Activated B cell treated with CpG ODN at 0.5 μM for 24 hours (primary cell): ENCODE measurements at regions not wholly inside any gene's neighbourhood (a gene's known extent, or its start where the extent isn't known, plus 50 kb on each side); places are given as distances from the start of the nearest gene placed in this dataset.

ENCODE experiments used
- ATAC-seq: fragments of 200-7000 bp; cut with Tn5 transposase; one replicate; pipeline ENCODE4 v1.10.0; 2021; ENCODE audit warnings: low read depth, mild to moderate bottlenecking, moderate library complexity
- CTCF ChIA-PET: fragments of 350-600 bp; sonication (Branson Sonifier 250); formaldehyde crosslinking; loops from one replicate; lab custom pipeline; 2021; ENCODE audit warnings: antibody characterized with exemption; lab: Charles Lee
- POLR2A ChIA-PET: fragments of 350-600 bp; sonication (Branson Sonifier 250); formaldehyde crosslinking; loops from one replicate; lab custom pipeline; 2021; ENCODE audit warnings: antibody characterized with exemption; lab: Charles Lee
- DNase-seq: peaks from one replicate; pipeline ENCODE4 v3.0.0; 2022
- H3K27ac Mint-ChIP-seq: one replicate; pipeline ENCODE4 v1.8.0; 2020; ENCODE audit warnings: mixed read lengths
- H3K27me3 Mint-ChIP-seq: one replicate; pipeline ENCODE4 v1.8.0; 2021; ENCODE audit warnings: mixed read lengths
- H3K36me3 Mint-ChIP-seq: one replicate; pipeline ENCODE4 v1.8.0; 2021; ENCODE audit warnings: low read depth, mixed read lengths
- H3K4me1 Mint-ChIP-seq: one replicate; pipeline ENCODE4 v1.8.0; 2021; ENCODE audit warnings: mixed read lengths
- H3K4me3 Mint-ChIP-seq: one replicate; pipeline ENCODE4 v1.8.0; 2020; ENCODE audit warnings: mild to moderate bottlenecking, mixed read lengths
- H3K9me3 Mint-ChIP-seq: one replicate; pipeline ENCODE4 v1.8.0; 2020; ENCODE audit warnings: mixed read lengths
- intact Hi-C: fragments of 100-400 bp; cut with micrococcal nuclease; formaldehyde crosslinking; loops from one replicate; pipeline ENCODE4 v1.15.1; 2024
- TF ChIP-seq, protein P1 (sequence below): fragments of 200-600 bp; IDR thresholded peaks from one replicate; pipeline ENCODE4 v1.8.0; 2022; ENCODE audit warnings: antibody characterized with exemption, mild to moderate bottlenecking

DNA sequence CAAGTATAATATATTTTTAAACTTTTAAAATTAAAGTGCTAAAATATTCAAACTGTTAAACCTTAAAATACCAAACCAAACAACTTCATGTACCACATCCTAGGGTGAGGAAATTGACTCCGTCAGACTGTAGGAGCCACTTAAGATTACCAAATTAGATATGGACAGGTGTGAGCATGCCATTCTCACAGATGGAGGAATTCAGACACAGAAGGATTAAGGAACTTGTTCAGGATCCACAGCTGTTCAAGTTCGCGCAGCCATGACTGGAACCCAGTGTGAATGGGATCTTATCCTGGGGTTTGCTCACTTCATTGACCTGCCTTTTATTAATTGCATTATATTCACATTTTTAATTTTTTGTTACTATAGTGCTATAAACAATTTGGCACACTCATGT is 224.9 kb upstream of the PCDH7 start:
- DNase-seq, result no peak
- Mint-ChIP-seq H3K4me3 (no peak overlapping the region), H3K27me3 (no peaks in the 10 kb centered on the region), H3K27ac (no peak overlapping the region), H3K36me3 (no peaks in the 10 kb centered on the region), H3K4me1 (no peaks in the 10 kb centered on the region), H3K9me3 (peaks cover 5% of the 10 kb centered on the region)
- ATAC-seq, result no peak
- ChIA-PET POLR2A (no interaction called here), CTCF (no interaction called here)
- intact Hi-C loops, result no loop called here
- TF ChIP-seq, protein P1, sequence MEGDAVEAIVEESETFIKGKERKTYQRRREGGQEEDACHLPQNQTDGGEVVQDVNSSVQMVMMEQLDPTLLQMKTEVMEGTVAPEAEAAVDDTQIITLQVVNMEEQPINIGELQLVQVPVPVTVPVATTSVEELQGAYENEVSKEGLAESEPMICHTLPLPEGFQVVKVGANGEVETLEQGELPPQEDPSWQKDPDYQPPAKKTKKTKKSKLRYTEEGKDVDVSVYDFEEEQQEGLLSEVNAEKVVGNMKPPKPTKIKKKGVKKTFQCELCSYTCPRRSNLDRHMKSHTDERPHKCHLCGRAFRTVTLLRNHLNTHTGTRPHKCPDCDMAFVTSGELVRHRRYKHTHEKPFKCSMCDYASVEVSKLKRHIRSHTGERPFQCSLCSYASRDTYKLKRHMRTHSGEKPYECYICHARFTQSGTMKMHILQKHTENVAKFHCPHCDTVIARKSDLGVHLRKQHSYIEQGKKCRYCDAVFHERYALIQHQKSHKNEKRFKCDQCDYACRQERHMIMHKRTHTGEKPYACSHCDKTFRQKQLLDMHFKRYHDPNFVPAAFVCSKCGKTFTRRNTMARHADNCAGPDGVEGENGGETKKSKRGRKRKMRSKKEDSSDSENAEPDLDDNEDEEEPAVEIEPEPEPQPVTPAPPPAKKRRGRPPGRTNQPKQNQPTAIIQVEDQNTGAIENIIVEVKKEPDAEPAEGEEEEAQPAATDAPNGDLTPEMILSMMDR, result no peak

- CTCF ChIA-PET, result no interaction called here
- no peak overlapping the region for H3K4me3 Mint-ChIP-seq
- ATAC-seq (no peak), DNase-seq (no peak)
- POLR2A ChIA-PET, result no interaction called here
- intact Hi-C loops, result no loop called here
- no peak overlapping the region for H3K27ac Mint-ChIP-seq
- no peaks in the 10 kb centered on the region for H3K4me1 Mint-ChIP-seq
- TF ChIP-seq, protein P1, result no peak
- H3K27me3 Mint-ChIP-seq, result no peaks in the 10 kb centered on the region
- no peaks in the 10 kb centered on the region for H3K36me3 Mint-ChIP-seq
- peaks cover 7% of the 10 kb centered on the region for H3K9me3 Mint-ChIP-seq
Measured at GRCh38 chr4:30495651-30496310, 224.4 kb upstream of the PCDH7 start.

- CTCF ChIA-PET, result no interaction called here
- Mint-ChIP-seq H3K9me3 (peaks cover 2% of the 10 kb centered on the region), H3K4me1 (no peaks in the 10 kb centered on the region), H3K27ac (no peak overlapping the region), H3K4me3 (no peak overlapping the region), H3K27me3 (no peaks in the 10 kb centered on the region), H3K36me3 (no peaks in the 10 kb centered on the region)
- intact Hi-C loops, result no loop called here
- POLR2A ChIA-PET, result no interaction called here
- no peak for DNase-seq
- no peak for ATAC-seq
- TF ChIP-seq, protein P1, result no peak
Measured at GRCh38 chr4:30511751-30512150, 208.4 kb upstream of the PCDH7 start.

GRCh38 chr4:30518211-30518610 is 202.0 kb upstream of the PCDH7 start:
- H3K27me3 Mint-ChIP-seq, result no peaks in the 10 kb centered on the region
- no peaks in the 10 kb centered on the region for H3K36me3 Mint-ChIP-seq
- H3K4me1 Mint-ChIP-seq, result no peaks in the 10 kb centered on the region
- no peak overlapping the region for H3K27ac Mint-ChIP-seq
- peaks cover 4% of the 10 kb centered on the region for H3K9me3 Mint-ChIP-seq
- intact Hi-C loops, result no loop called here
- TF ChIP-seq, protein P1, result no peak
- DNase-seq (no peak), ATAC-seq (no peak)
- ChIA-PET CTCF (no interaction called here), POLR2A (no interaction called here)
- no peak overlapping the region for H3K4me3 Mint-ChIP-seq

GRCh38 chr4:30525662-30526315 is 194.4 kb upstream of the PCDH7 start:
- intact Hi-C loops, result no loop called here
- POLR2A ChIA-PET, result no interaction called here
- TF ChIP-seq, protein P1, result no peak
- DNase-seq (no peak), ATAC-seq (no peak)
- Mint-ChIP-seq H3K36me3 (no peaks in the 10 kb centered on the region), H3K4me1 (no peaks in the 10 kb centered on the region), H3K27me3 (no peaks in the 10 kb centered on the region), H3K27ac (no peak overlapping the region), H3K9me3 (peaks cover 6% of the 10 kb centered on the region), H3K4me3 (no peak overlapping the region)
- CTCF ChIA-PET, result no interaction called here
